ENCODE measurements at regions not wholly inside any gene's neighbourhood (a gene's known extent, or its start where the extent isn't known, plus 50 kb on each side); places are given as distances from the start of the nearest gene placed in this dataset.

- H3K4me2 ChIP-seq = no peak overlapping the region
- no peak overlapping the region for H3K4me3 ChIP-seq
- CTCF ChIA-PET = no interaction called here
- POLR2A ChIA-PET (ENCODE audit: unreplicated experiment) = no interaction called here
- no peaks in the 10 kb centered on the region for H3K9me2 ChIP-seq (ENCODE audit: insufficient read depth)
- no peaks in the 10 kb centered on the region for H3K36me3 ChIP-seq (ENCODE audit: low read depth)
- H4K20me1 ChIP-seq (ENCODE audit: insufficient read depth) = no peaks in the 10 kb centered on the region
- intact Hi-C loops (cut with micrococcal nuclease; ENCODE audit: unreplicated experiment) = no loop called here
- no peaks in the 10 kb centered on the region for H3K27me3 ChIP-seq (ENCODE audit: insufficient read depth, low read depth)
- H3K27ac ChIP-seq = no peak overlapping the region
- no peaks in the 10 kb centered on the region for H3K79me2 ChIP-seq (ENCODE audit: low read depth)
- no peaks in the 10 kb centered on the region for H3K9me3 ChIP-seq (ENCODE audit: insufficient read depth, low read depth)
- BruUV-seq (replicated peaks) = no TSS peak
- TF ChIP-seq CTCF (conservative IDR thresholded peaks at IDR 0.05) (no peak), EZH2 (IDR thresholded peaks at IDR 0.05; ENCODE audit: low read depth) (no peak)
- DNase-seq = no peak
- no peak overlapping the region for H2AFZ ChIP-seq
- H3K4me1 ChIP-seq (replicated peaks; ENCODE audit: insufficient read depth) = no peaks in the 10 kb centered on the region
- no peaks in the 10 kb centered on the region for H3F3A ChIP-seq (ENCODE audit: insufficient read depth, low read depth)
Measured at GRCh38 chr1:118300808-118301207, 115.8 kb upstream of the SPAG17 start.

GRCh38 chr1:118298397-118298796 is 113.4 kb upstream of the SPAG17 start:
- no peak overlapping the region for H3K4me2 ChIP-seq
- ChIA-PET POLR2A (ENCODE audit: unreplicated experiment) (no interaction called here), CTCF (no interaction called here)
- H3K27ac ChIP-seq = no peak overlapping the region
- no peaks in the 10 kb centered on the region for H3K4me1 ChIP-seq (replicated peaks; ENCODE audit: insufficient read depth)
- H3F3A ChIP-seq (ENCODE audit: insufficient read depth, low read depth) = no peaks in the 10 kb centered on the region
- no peak for TF ChIP-seq EZH2 (IDR thresholded peaks at IDR 0.05; ENCODE audit: low read depth)
- TF ChIP-seq CTCF (conservative IDR thresholded peaks at IDR 0.05) = no peak
- no peaks in the 10 kb centered on the region for H4K20me1 ChIP-seq (ENCODE audit: insufficient read depth)
- H3K4me3 ChIP-seq = no peak overlapping the region
- intact Hi-C loops (cut with micrococcal nuclease; ENCODE audit: unreplicated experiment) = no loop called here
- H3K27me3 ChIP-seq (ENCODE audit: insufficient read depth, low read depth) = no peaks in the 10 kb centered on the region
- H2AFZ ChIP-seq = no peak overlapping the region
- H3K79me2 ChIP-seq (ENCODE audit: low read depth) = no peaks in the 10 kb centered on the region
- DNase-seq = no peak
- no TSS peak for BruUV-seq (replicated peaks)
- no peaks in the 10 kb centered on the region for H3K9me3 ChIP-seq (ENCODE audit: insufficient read depth, low read depth)
- H3K9me2 ChIP-seq (ENCODE audit: insufficient read depth) = no peaks in the 10 kb centered on the region
- H3K36me3 ChIP-seq (ENCODE audit: low read depth) = no peaks in the 10 kb centered on the region

GRCh38 chr1:118297521-118297920 is 112.5 kb upstream of the SPAG17 start:
- ChIA-PET POLR2A (ENCODE audit: unreplicated experiment) (no interaction called here), CTCF (no interaction called here)
- no peak overlapping the region for H3K4me2 ChIP-seq
- H3K9me3 ChIP-seq (ENCODE audit: insufficient read depth, low read depth) = no peaks in the 10 kb centered on the region
- DNase-seq = no peak
- H3K4me3 ChIP-seq = no peak overlapping the region
- intact Hi-C loops (cut with micrococcal nuclease; ENCODE audit: unreplicated experiment) = no loop called here
- H3K9me2 ChIP-seq (ENCODE audit: insufficient read depth) = no peaks in the 10 kb centered on the region
- no TSS peak for BruUV-seq (replicated peaks)
- peaks cover 2% of the 10 kb centered on the region; the same call in 1 of the 2 replicates for H3K27me3 ChIP-seq (ENCODE audit: insufficient read depth, low read depth)
- H4K20me1 ChIP-seq (ENCODE audit: insufficient read depth) = no peaks in the 10 kb centered on the region
- H2AFZ ChIP-seq = no peak overlapping the region
- no peaks in the 10 kb centered on the region for H3K4me1 ChIP-seq (replicated peaks; ENCODE audit: insufficient read depth)
- no peaks in the 10 kb centered on the region for H3K36me3 ChIP-seq (ENCODE audit: low read depth)
- TF ChIP-seq EZH2 (IDR thresholded peaks at IDR 0.05; ENCODE audit: low read depth) = no peak
- TF ChIP-seq CTCF (conservative IDR thresholded peaks at IDR 0.05) = no peak
- no peaks in the 10 kb centered on the region for H3F3A ChIP-seq (ENCODE audit: insufficient read depth, low read depth)
- H3K27ac ChIP-seq = no peak overlapping the region
- no peaks in the 10 kb centered on the region for H3K79me2 ChIP-seq (ENCODE audit: low read depth)
